ENCODE measurements at regions not wholly inside any gene's neighbourhood (a gene's known extent, or its start where the extent isn't known, plus 50 kb on each side); places are given as distances from the start of the nearest gene placed in this dataset.
A peak's percentile ranks its signal among the peaks of the same experiment; 100 is the strongest.
"Not testable (repeated sequence)": the region's sequence is repeated elsewhere in the genome, so short reads cannot be mapped to it uniquely, and the experiment has no call there.

- WGBS = 79% methylated on average over 2 of the region's 2 CpGs
Observed at GRCh38 chr3:139134678-139135372, 90.1 kb upstream of the PRR23C start.

GRCh38 chr3:139135657-139136056 is 91.0 kb upstream of the PRR23C start:
- Histone ChIP-seq H3K4me3 (ENCODE audit: low read depth, low read length) (no peak overlapping the region), H3K36me3 (ENCODE audit: insufficient read depth) (no peaks in the 10 kb centered on the region), H3K27ac (ENCODE audit: low read depth) (no peak overlapping the region), H3K4me1 (ENCODE audit: insufficient read depth) (no peaks in the 10 kb centered on the region)
- DNase-seq (ENCODE audit: extremely low spot score) = no peak

More at GRCh38 chr3:139134678-139135372, 90.1 kb upstream of the PRR23C start:
- Histone ChIP-seq H3K27ac (ENCODE audit: low read depth) (no peak overlapping the region), H3K4me3 (ENCODE audit: low read depth, low read length) (no peak overlapping the region), H3K4me1 (ENCODE audit: insufficient read depth) (no peaks in the 10 kb centered on the region), H3K36me3 (ENCODE audit: insufficient read depth) (no peaks in the 10 kb centered on the region)
- no peak for DNase-seq (ENCODE audit: extremely low spot score)

- DNase-seq (ENCODE audit: extremely low spot score) = no peak
- Histone ChIP-seq H3K36me3 (ENCODE audit: insufficient read depth) (no peaks in the 10 kb centered on the region), H3K4me3 (ENCODE audit: low read depth, low read length) (no peak overlapping the region), H3K27ac (ENCODE audit: low read depth) (no peak overlapping the region), H3K4me1 (ENCODE audit: insufficient read depth) (no peaks in the 10 kb centered on the region)
- WGBS = 53% methylated on average over 7 of the region's 7 CpGs
Observed at GRCh38 chr3:139136469-139137202, 91.9 kb upstream of the PRR23C start.

- Histone ChIP-seq H3K36me3 (ENCODE audit: insufficient read depth) (no peaks in the 10 kb centered on the region), H3K4me1 (ENCODE audit: insufficient read depth) (no peaks in the 10 kb centered on the region), H3K4me3 (ENCODE audit: low read depth, low read length) (no peak overlapping the region), H3K27ac (ENCODE audit: low read depth) (no peak overlapping the region)
- no peak for DNase-seq (ENCODE audit: extremely low spot score)
Observed at GRCh38 chr3:139140553-139140952, 95.9 kb upstream of the PRR23C start.

- WGBS = 70% methylated on average over 4 of the region's 4 CpGs
Observed at GRCh38 chr3:139145980-139146379, 101.3 kb upstream of the PRR23C start.

GRCh38 chr3:139151530-139151929 is 106.8 kb upstream of the PRR23C start:
- Histone ChIP-seq H3K27ac (ENCODE audit: low read depth) (no peak overlapping the region), H3K4me3 (ENCODE audit: low read depth, low read length) (no peak overlapping the region)
- WGBS = 88% methylated on average over 1 of the region's 1 CpG

More at GRCh38 chr3:139145980-139146379, 101.3 kb upstream of the PRR23C start:
- not testable (repeated sequence) for H3K36me3 ChIP-seq (ENCODE audit: insufficient read depth); H3K4me1 ChIP-seq (ENCODE audit: insufficient read depth); H3K27ac ChIP-seq (ENCODE audit: low read depth); H3K4me3 ChIP-seq (ENCODE audit: low read depth, low read length); DNase-seq (ENCODE audit: extremely low spot score)

GRCh38 chr3:139153434-139153833 is 108.7 kb upstream of the PRR23C start:
- not testable (repeated sequence) for H3K36me3 ChIP-seq (ENCODE audit: insufficient read depth); DNase-seq (ENCODE audit: extremely low spot score); H3K4me1 ChIP-seq (ENCODE audit: insufficient read depth); H3K4me3 ChIP-seq (ENCODE audit: low read depth, low read length); H3K27ac ChIP-seq (ENCODE audit: low read depth)

More at GRCh38 chr3:139151530-139151929, 106.8 kb upstream of the PRR23C start:
- no peaks in the 10 kb centered on the region for H3K4me1 ChIP-seq (ENCODE audit: insufficient read depth)
- H3K36me3 ChIP-seq (ENCODE audit: insufficient read depth) = no peaks in the 10 kb centered on the region
- no peak for DNase-seq (ENCODE audit: extremely low spot score)

- H3K4me1 ChIP-seq (ENCODE audit: insufficient read depth) = no peaks in the 10 kb centered on the region
- H3K4me3 ChIP-seq (ENCODE audit: low read depth, low read length) = no peak overlapping the region
- DNase-seq (ENCODE audit: extremely low spot score) = no peak
- H3K27ac ChIP-seq (ENCODE audit: low read depth) = no peak overlapping the region
- H3K36me3 ChIP-seq (ENCODE audit: insufficient read depth) = no peaks in the 10 kb centered on the region
- WGBS = 75% methylated on average over 10 of the region's 10 CpGs
Observed at GRCh38 chr3:139157161-139157932, 112.7 kb upstream of the PRR23C start.

- no peaks in the 10 kb centered on the region for H3K4me1 ChIP-seq (ENCODE audit: insufficient read depth)
- DNase-seq (ENCODE audit: extremely low spot score) = no peak
- H3K36me3 ChIP-seq (ENCODE audit: insufficient read depth) = no peaks in the 10 kb centered on the region
- no peak overlapping the region for H3K4me3 ChIP-seq (ENCODE audit: low read depth, low read length)
- H3K27ac ChIP-seq (ENCODE audit: low read depth) = no peak overlapping the region
- 63% methylated on average over 3 of the region's 3 CpGs for WGBS
Observed at GRCh38 chr3:139159356-139159755, 114.7 kb upstream of the PRR23C start.

GRCh38 chr3:139173372-139174108 is 128.8 kb upstream of the PRR23C start:
- H3K27ac ChIP-seq (ENCODE audit: low read depth) = no peak overlapping the region
- 51% methylated on average over 9 of the region's 9 CpGs for WGBS
- H3K4me3 ChIP-seq (ENCODE audit: low read depth, low read length) = peak overlapping the region; percentile 23
- H3K4me1 ChIP-seq (ENCODE audit: insufficient read depth) = no peaks in the 10 kb centered on the region
- H3K36me3 ChIP-seq (ENCODE audit: insufficient read depth) = no peaks in the 10 kb centered on the region
- no peak for DNase-seq (ENCODE audit: extremely low spot score)

GRCh38 chr3:139180489-139180888 is 135.8 kb upstream of the PRR23C start:
- no peaks in the 10 kb centered on the region for H3K4me1 ChIP-seq (ENCODE audit: insufficient read depth)
- DNase-seq (ENCODE audit: extremely low spot score) = no peak
- H3K27ac ChIP-seq (ENCODE audit: low read depth) = no peak overlapping the region
- H3K36me3 ChIP-seq (ENCODE audit: insufficient read depth) = no peaks in the 10 kb centered on the region
- WGBS = 98% methylated on average over 2 of the region's 2 CpGs
- H3K4me3 ChIP-seq (ENCODE audit: low read depth, low read length) = no peak overlapping the region

GRCh38 chr3:139182143-139182542 is 137.5 kb upstream of the PRR23C start:
- no peak for DNase-seq (ENCODE audit: extremely low spot score)
- H3K4me1 ChIP-seq (ENCODE audit: insufficient read depth) = no peaks in the 10 kb centered on the region
- H3K27ac ChIP-seq (ENCODE audit: low read depth) = no peak overlapping the region
- WGBS = 56% methylated on average over 2 of the region's 2 CpGs
- no peaks in the 10 kb centered on the region for H3K36me3 ChIP-seq (ENCODE audit: insufficient read depth)
- no peak overlapping the region for H3K4me3 ChIP-seq (ENCODE audit: low read depth, low read length)

- H3K4me1 ChIP-seq (ENCODE audit: insufficient read depth) = no peaks in the 10 kb centered on the region
- H3K4me3 ChIP-seq (ENCODE audit: low read depth, low read length) = no peak overlapping the region
- WGBS = 53% methylated on average over 2 of the region's 2 CpGs
- H3K36me3 ChIP-seq (ENCODE audit: insufficient read depth) = no peaks in the 10 kb centered on the region
- DNase-seq (ENCODE audit: extremely low spot score) = no peak
- no peak overlapping the region for H3K27ac ChIP-seq (ENCODE audit: low read depth)
Observed at GRCh38 chr3:139182598-139182997, 137.9 kb upstream of the PRR23C start.

All from urinary bladder (tissue), 3 donors.